ENCODE measurements at regions not wholly inside any gene's neighbourhood (a gene's known extent, or its start where the extent isn't known, plus 50 kb on each side); places are given as distances from the start of the nearest gene placed in this dataset.

GRCh38 chr6:142543606-142544005 is 241.8 kb downstream of the ADGRG6 start:
- Mint-ChIP-seq H3K4me1 (no peaks in the 10 kb centered on the region), H3K27ac (no peak overlapping the region), H3K27me3 (peaks cover 8% of the 10 kb centered on the region), H3K9me3 (no peaks in the 10 kb centered on the region), H3K36me3 (no peaks in the 10 kb centered on the region), H3K4me3 (no peak overlapping the region)
- DNase-seq (ENCODE audit: low spot score in 2 of 2): no peak
- ATAC-seq (ENCODE audit: low read depth): no peak

- H3K9me3 Mint-ChIP-seq: no peaks in the 10 kb centered on the region
- H3K4me3 Mint-ChIP-seq: no peak overlapping the region
- no peak for DNase-seq (ENCODE audit: low spot score in 2 of 2)
- peaks cover 10% of the 10 kb centered on the region for H3K27me3 Mint-ChIP-seq
- H3K36me3 Mint-ChIP-seq: no peaks in the 10 kb centered on the region
- H3K27ac Mint-ChIP-seq: no peak overlapping the region
- no peak for ATAC-seq (ENCODE audit: low read depth)
- H3K4me1 Mint-ChIP-seq: no peaks in the 10 kb centered on the region
Observed at GRCh38 chr6:142544199-142544838, 242.5 kb downstream of the ADGRG6 start.

DNA sequence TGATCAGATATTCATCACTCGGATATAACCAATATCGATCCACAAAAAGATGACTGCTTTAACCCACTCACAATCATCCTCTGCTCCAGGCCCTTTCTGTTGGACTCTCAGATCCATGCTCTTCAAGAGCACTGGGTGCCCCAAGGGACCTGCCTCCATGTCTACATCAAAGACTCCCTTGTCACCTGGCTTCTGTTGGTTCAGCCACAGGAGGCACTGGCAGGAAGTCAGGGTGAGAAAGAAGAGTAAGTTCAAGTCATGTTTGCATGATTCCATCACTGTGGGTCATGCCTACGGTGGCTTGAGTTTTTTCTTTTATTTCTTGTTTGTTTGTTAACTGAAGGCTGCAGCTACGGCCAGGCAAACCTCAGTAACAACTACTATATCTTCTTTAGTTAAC is 243.3 kb downstream of the ADGRG6 start:
- DNase-seq (ENCODE audit: low spot score in 2 of 2): no peak
- Mint-ChIP-seq H3K9me3 (no peaks in the 10 kb centered on the region), H3K4me1 (no peaks in the 10 kb centered on the region), H3K4me3 (no peak overlapping the region), H3K27me3 (peaks cover 12% of the 10 kb centered on the region), H3K36me3 (no peaks in the 10 kb centered on the region), H3K27ac (no peak overlapping the region)
- ATAC-seq (ENCODE audit: low read depth): no peak

GRCh38 chr6:142548566-142548965 is 246.8 kb downstream of the ADGRG6 start:
- no peaks in the 10 kb centered on the region for H3K4me1 Mint-ChIP-seq
- H3K36me3 Mint-ChIP-seq: no peaks in the 10 kb centered on the region
- H3K27me3 Mint-ChIP-seq: peaks cover 13% of the 10 kb centered on the region
- DNase-seq (ENCODE audit: low spot score in 2 of 2) (no peak), ATAC-seq (ENCODE audit: low read depth) (no peak)
- H3K4me3 Mint-ChIP-seq: no peak overlapping the region
- H3K27ac Mint-ChIP-seq: no peak overlapping the region
- no peaks in the 10 kb centered on the region for H3K9me3 Mint-ChIP-seq

- Mint-ChIP-seq H3K27ac (no peak overlapping the region), H3K27me3 (peaks cover 13% of the 10 kb centered on the region), H3K4me3 (no peak overlapping the region), H3K9me3 (no peaks in the 10 kb centered on the region), H3K36me3 (no peaks in the 10 kb centered on the region), H3K4me1 (no peaks in the 10 kb centered on the region)
- no peak for DNase-seq (ENCODE audit: low spot score in 2 of 2)
- no peak for ATAC-seq (ENCODE audit: low read depth)
Observed at GRCh38 chr6:142550310-142551063, 248.7 kb downstream of the ADGRG6 start.

DNA sequence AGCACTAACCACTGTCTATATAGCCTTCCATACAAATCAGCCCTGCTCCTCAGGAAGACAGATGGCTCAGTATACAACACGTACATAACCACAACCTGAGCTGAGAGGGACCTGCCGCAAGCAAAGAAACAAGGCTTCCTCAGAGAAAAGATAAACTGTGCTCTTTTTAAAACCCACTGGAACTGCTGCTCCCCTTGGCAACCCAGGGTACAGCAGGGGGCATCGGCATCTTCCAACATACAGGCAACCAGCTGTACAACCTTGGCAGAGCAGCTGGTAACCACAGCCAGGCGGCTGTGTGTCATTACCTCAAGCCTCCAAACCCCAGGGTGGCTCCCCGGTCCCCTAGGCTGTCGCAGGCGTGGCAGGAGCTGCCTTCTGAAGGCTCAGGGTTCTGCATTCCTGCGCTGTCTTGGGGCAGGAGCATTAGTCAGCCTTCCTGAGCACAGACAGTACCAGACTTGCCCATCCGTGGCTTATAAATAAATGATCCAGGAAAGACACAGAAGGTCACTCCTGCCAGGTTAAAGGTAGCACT is 249.5 kb downstream of the ADGRG6 start:
- H3K27me3 Mint-ChIP-seq: peaks cover 13% of the 10 kb centered on the region
- H3K4me3 Mint-ChIP-seq: no peak overlapping the region
- no peaks in the 10 kb centered on the region for H3K9me3 Mint-ChIP-seq
- H3K36me3 Mint-ChIP-seq: no peaks in the 10 kb centered on the region
- no peaks in the 10 kb centered on the region for H3K4me1 Mint-ChIP-seq
- ATAC-seq (ENCODE audit: low read depth): no peak
- H3K27ac Mint-ChIP-seq: no peak overlapping the region
- DNase-seq (ENCODE audit: low spot score in 2 of 2): no peak

DNA sequence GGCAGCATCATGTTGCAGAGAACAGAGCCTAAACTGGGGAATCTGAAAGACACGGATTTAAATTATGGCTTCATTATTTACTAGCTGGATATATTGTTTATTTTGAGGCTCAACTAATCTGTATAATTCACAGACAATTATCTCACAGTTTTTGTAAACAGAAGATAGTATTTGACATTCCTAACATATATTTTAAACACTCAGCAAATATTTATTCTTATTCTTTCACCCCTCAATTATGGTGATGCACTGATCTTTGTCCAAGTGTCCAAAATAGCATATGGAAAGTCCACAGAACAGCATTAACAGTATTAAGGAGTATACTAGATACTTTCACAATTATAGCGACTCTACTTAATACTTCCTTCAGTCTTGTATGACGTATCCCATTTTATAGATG is 257.0 kb downstream of the ADGRG6 start:
- H3K27ac Mint-ChIP-seq: no peak overlapping the region
- no peak overlapping the region for H3K4me3 Mint-ChIP-seq

GRCh38 chr6:142561511-142562265 is 259.9 kb downstream of the ADGRG6 start:
- no peak for DNase-seq (ENCODE audit: low spot score in 2 of 2)
- Mint-ChIP-seq H3K9me3 (no peaks in the 10 kb centered on the region), H3K27me3 (peaks cover 6% of the 10 kb centered on the region), H3K4me1 (no peaks in the 10 kb centered on the region), H3K27ac (no peak overlapping the region), H3K36me3 (no peaks in the 10 kb centered on the region), H3K4me3 (no peak overlapping the region)
- no peak for ATAC-seq (ENCODE audit: low read depth)

More for the DNA sequence above, 257.0 kb downstream of the ADGRG6 start:
- ATAC-seq (ENCODE audit: low read depth): no peak
- no peaks in the 10 kb centered on the region for H3K36me3 Mint-ChIP-seq
- H3K4me1 Mint-ChIP-seq: no peaks in the 10 kb centered on the region
- no peaks in the 10 kb centered on the region for H3K9me3 Mint-ChIP-seq
- H3K27me3 Mint-ChIP-seq: peaks cover 6% of the 10 kb centered on the region
- no peak for DNase-seq (ENCODE audit: low spot score in 2 of 2)

DNA sequence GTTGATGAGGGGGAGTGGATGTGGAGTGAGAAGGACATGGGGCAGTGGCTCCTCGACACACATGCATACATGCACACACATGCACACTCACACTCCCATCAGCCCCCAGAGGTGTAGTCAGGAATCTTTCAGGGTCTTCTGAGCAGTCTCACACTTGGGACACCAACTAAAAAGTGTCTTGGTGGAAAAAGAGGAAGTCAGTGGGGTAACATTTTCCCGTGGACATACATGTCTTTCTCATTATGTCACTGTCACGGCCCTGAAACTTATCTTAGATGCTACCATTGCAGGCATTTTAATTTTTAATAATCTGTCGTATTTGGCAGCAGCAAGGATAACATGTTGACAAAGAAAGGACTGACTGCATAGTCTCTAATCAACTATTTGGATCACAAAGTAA is 261.1 kb downstream of the ADGRG6 start:
- Mint-ChIP-seq H3K36me3 (no peaks in the 10 kb centered on the region), H3K27me3 (peaks cover 6% of the 10 kb centered on the region), H3K9me3 (no peaks in the 10 kb centered on the region), H3K27ac (no peak overlapping the region), H3K4me1 (no peaks in the 10 kb centered on the region), H3K4me3 (no peak overlapping the region)
- no peak for DNase-seq (ENCODE audit: low spot score in 2 of 2)
- ATAC-seq (ENCODE audit: low read depth): no peak

DNA sequence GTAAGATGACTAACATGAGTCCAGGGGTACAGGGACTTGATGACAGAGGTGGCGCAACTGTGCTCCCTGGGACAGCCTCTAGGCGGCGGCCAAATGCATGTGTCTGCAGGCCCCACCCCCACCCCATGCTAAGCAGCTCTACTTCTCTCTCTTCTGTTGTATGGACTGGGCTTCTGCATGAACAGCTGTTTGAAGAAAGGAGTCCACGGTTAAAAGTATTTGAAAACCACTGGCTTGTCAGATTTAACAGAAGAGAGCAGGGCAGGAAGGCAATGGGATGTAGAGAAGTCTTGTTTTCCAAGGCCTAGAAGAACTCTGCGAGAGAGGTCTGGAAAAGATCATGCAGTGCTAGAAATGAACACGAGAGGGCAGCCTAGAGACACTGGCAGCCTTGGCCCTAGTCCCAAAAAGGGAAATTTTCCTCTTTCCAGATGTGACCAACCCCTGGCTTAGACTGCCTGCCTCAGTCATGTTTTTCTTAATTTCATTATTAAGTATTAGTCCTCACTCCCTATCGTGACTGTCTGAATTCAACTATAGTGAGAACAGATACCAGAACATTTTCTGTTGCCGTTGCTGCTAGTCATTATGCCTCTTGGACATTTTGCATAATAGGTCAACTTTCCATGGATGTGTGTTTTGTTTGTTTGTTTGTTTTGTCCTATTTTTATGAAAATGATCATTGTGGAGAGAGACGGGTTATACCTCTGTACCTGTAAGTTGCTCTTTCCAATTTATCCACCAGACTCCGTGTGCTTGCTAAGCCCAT is 265.0 kb downstream of the ADGRG6 start:
- Mint-ChIP-seq H3K27me3 (peaks cover 3% of the 10 kb centered on the region), H3K36me3 (no peaks in the 10 kb centered on the region), H3K4me3 (no peak overlapping the region), H3K4me1 (no peaks in the 10 kb centered on the region), H3K9me3 (no peaks in the 10 kb centered on the region), H3K27ac (no peak overlapping the region)
- DNase-seq (ENCODE audit: low spot score in 2 of 2) (peak; percentile 42 to 65), ATAC-seq (ENCODE audit: low read depth) (peak; percentile 50)

DNA sequence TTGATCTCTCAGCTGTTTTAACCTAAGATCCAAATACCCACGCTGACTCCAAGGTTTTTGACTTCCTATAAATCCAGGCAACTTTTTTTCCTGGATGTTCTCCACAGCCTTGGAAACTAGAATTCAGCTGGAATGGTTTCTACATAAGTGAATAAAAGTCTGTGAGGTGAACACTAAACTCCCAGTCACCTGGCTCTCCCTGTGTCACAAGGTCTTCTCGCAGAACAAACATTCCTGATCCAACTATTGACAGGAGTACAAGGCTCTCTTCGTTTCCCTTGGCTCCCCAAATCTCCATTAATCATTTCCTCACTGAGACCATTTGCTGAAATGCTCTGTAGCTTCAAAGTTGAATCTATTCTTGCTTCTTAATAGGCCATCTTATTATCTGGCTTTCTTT is 265.7 kb downstream of the ADGRG6 start:
- Mint-ChIP-seq H3K27ac (no peak overlapping the region), H3K27me3 (peaks cover 3% of the 10 kb centered on the region), H3K9me3 (no peaks in the 10 kb centered on the region), H3K4me3 (no peak overlapping the region), H3K36me3 (no peaks in the 10 kb centered on the region), H3K4me1 (no peaks in the 10 kb centered on the region)
- no peak for ATAC-seq (ENCODE audit: low read depth)
- no peak for DNase-seq (ENCODE audit: low spot score in 2 of 2)

DNA sequence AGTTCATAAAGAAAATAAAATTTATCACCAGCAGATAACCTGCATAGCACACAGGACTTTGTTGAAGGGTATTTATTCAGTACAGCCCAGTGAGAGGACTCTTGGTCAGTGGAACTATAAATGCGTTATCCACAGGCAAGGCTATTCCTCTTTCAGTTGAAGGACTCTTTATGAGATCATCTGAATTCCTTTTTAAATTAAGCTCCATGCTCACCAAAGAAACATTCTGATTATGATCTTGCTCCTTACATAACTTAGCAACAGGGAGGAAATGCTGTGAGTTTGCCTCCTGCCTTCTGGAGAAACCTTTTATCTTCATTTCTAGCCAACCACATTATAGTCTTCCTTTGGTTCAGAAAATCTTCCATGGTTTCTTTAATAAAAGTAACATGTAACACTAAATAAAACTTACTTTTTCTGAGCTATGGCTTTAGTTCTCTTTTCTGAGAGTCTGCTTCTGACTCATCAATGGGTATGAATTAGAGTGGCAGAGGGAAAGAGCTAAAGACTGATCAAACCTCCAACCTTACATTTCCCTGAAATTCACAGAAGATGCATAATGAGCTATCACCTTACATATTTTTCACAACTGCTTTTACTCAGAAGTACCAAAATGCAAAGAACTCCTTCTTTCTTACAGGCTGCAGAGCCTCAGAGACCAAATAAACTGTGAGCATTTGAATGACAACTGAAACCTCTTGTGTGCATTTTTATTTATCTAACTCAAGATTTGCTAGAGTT is 267.2 kb downstream of the ADGRG6 start:
- Mint-ChIP-seq H3K27ac (no peak overlapping the region), H3K36me3 (no peaks in the 10 kb centered on the region), H3K9me3 (peaks cover 7% of the 10 kb centered on the region), H3K27me3 (peaks cover 2% of the 10 kb centered on the region), H3K4me1 (no peaks in the 10 kb centered on the region), H3K4me3 (no peak overlapping the region)
- DNase-seq (ENCODE audit: low spot score in 2 of 2) (no peak), ATAC-seq (ENCODE audit: low read depth) (no peak)

DNA sequence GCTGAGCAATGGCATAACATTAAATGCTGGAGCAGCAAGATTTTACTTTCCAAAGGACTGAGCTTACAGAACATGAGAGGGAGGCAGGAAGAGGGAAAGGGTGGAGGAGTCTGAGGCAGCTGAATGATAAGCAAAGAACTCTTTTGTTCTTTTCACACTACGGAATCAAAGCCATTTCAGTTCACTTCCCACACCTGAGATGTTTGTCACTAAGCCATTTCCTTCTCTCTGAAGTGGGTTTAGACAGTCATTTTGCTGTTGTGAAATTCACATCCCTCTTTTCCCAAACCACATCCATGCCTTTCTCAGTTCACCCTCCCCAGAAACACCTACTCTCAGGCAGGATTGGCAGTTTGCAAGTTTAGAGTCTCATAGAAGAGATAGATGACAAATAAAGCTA is 267.9 kb downstream of the ADGRG6 start:
- Mint-ChIP-seq H3K9me3 (peaks cover 8% of the 10 kb centered on the region), H3K4me3 (no peak overlapping the region), H3K27me3 (peaks cover 2% of the 10 kb centered on the region), H3K27ac (no peak overlapping the region), H3K36me3 (no peaks in the 10 kb centered on the region), H3K4me1 (no peaks in the 10 kb centered on the region)
- DNase-seq (ENCODE audit: low spot score in 2 of 2) (no peak), ATAC-seq (ENCODE audit: low read depth) (no peak)
